ENCODE measurements at regions not wholly inside any gene's neighbourhood (a gene's known extent, or its start where the extent isn't known, plus 50 kb on each side); places are given as distances from the start of the nearest gene placed in this dataset.

- TF ChIP-seq POLR2AphosphoS5 (IDR thresholded peaks at IDR 0.05; ENCODE audit: low read depth, low read length), result no peak
- TF ChIP-seq POLR2A (IDR thresholded peaks at IDR 0.05; ENCODE audit: low read depth, low read length), result no peak
- TF ChIP-seq TAF1 (IDR thresholded peaks at IDR 0.05; ENCODE audit: low read depth, low read length), result no peak
- TF ChIP-seq SPI1 (IDR thresholded peaks at IDR 0.05; ENCODE audit: low read depth, low read length), result no peak
- no peak for TF ChIP-seq POU2F2 (IDR thresholded peaks at IDR 0.05; ENCODE audit: low read depth, low read length)
- no peak for TF ChIP-seq PAX5 (IDR thresholded peaks at IDR 0.05; ENCODE audit: insufficient read depth, low read length, severe bottlenecking)
These were observed 147.3 kb downstream of the KCNRG start for GRCh38 chr13:50162567-50162966.

All from GM12891 (cell line).